GM18868 (cell line): ENCODE measurements at regions not wholly inside any gene's neighbourhood (a gene's known extent, or its start where the extent isn't known, plus 50 kb on each side); places are given as distances from the start of the nearest gene placed in this dataset.
"Not testable (repeated sequence)": the region's sequence is repeated elsewhere in the genome, so short reads cannot be mapped to it uniquely, and the experiment has no call there.

Source experiments
- ATAC-seq: cut with Tn5 transposase; IDR thresholded peaks from one replicate; pipeline ENCODE4 v1.9.1; 2021; ENCODE audit warnings: mild to moderate bottlenecking, moderate library complexity; ENCODE audit not compliant: unreplicated experiment

DNA sequence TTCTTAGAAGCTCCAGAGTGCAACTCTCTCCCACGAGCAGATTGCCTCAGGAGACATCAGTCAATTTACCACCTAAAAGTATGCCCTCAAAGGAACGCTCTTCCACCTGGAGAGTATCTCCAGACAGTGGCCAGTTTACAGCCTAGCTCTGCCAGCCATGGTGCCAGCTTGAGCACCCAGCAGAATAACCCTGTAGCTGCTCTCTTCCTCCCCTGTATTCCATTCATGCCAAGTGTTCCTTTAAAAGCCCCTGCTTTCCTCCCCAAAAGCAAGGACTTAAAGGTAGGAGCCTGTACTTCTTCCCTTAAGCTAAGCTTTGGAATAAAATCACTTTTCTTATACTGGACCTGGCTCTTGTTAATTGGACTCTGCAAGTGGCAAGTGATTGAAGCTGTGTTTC is 245.4 kb upstream of the TMEM132C start:
- ATAC-seq, result no peak

DNA sequence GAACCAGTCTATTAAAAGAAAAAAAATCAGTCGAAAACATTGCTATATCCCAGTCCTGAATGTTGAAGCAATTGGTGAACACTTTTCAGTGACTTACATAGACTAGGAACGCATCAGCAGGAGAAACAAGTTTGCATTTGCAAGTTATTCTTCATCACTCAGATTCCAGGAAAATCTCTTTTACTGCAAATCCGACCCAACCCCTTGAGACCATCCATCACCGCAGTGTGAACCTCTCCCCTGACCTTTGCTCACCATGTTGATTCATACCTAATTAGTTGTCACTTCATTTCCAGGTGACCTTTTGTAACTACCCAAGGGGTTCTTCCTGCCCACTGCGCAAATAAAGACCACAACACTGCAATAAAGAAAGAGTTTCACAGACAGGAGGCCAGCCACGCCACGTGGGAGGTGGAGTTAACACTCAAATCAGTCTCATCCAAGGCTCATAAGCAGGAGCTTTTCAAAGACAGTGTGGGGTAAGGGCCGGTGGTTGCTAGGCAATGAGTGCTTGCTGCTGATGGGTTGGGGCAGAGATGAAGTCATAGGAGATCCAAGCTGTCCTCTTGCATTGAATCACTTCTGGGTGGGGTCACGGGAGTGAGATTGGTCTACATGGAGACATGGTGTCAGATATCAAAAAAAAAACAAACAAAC is 241.3 kb upstream of the TMEM132C start:
- ATAC-seq, result no peak

DNA sequence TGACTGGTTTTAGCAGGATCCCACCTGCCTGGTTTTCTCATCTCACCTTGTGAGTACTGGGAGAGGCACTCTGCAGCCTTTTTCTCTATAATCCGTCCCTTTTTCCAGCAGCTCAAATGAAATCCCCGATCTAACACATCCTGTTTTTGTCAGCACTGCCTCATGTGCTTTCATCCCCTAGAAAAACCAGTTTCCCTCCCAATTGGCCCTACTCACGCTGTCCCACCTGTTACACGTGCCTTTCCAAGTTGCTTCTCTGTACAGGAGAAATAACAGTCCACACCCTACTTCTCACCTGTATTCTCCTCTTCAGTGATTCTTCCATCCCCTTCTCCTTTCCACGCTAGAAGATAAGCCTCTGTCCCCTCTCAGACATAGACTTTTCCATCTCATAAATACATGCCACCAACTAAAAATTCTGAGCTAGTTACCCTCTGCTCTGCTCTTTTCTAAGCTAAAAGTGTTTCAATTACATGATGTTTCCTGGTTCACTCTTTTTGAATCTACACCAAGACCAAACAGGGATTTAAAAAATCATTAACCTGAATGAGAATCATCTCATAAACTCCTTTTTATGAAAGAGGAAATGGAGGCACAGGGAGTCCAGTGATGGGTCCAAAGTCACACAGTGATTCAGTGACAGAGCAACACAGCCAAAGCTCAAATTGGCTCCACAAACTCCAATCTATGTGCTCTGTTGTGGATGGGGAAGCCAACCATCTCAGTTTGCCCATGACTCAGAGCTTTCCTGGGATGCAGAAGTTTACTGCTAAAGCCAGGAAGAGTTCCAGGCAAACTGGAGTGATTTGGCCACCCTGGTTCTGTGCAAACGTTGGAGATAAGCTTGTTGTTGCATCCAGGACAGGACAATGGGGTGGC is 240.0 kb upstream of the TMEM132C start:
- ATAC-seq, result no peak

GRCh38 chr12:128033473-128033872 is 233.5 kb upstream of the TMEM132C start:
- ATAC-seq, result no peak

DNA sequence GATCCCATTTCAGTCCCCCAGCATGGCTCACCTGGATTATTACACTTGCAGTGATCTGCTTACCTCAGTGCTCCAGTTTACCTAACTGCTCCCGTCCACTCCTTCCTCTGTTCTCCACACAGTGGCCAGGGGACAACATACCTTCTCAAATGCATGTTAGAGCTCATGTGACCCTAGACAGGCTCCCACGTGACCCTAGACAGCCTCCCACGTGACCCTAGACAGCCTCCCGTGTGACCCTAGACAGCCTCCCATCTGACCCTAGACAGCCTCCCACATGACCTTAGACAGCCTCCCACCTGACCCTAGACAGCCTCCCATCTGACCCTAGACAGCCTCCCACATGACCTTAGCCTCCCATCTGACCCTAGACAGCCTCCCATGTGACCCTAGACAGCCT is 226.0 kb upstream of the TMEM132C start:
- ATAC-seq, result no peak

DNA sequence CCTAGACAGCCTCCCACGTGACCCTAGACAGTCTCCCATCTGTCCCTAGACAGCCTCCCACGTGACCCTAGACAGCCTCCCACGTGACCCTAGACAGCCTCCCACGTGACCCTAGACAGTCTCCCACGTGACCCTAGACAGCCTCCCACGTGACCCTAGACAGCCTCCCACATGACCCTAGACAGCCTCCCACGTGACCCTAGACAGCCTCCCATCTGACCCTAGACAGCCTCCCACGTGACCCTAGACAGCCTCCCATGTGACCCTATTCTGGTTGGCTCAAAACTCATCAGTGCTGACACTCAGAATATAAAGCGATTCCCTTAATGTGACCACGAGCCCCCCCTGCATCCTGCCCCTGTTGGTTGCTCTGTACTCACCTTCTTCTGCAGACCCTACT is 224.7 kb upstream of the TMEM132C start:
- ATAC-seq, result not testable (repeated sequence)

DNA sequence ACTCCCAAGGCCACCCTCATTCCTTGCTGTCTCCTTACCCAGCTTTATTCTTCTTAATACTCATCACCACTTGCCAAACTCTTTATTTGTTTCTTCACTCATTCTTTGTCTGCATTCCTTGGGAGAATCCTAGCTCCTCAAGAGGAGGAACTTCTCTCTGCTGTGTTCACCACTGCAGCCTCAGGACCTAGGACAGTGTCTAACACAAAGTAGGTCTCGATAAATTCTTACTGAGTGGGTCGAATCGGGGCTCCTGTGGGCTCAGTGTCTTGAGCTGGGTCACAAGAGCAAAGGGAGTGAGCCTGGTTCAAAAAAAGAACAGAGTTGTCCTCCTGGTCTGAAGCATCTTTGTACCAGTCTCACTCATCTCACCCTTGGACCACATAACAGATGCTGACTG is 224.1 kb upstream of the TMEM132C start:
- no peak for ATAC-seq

GRCh38 chr12:128043317-128043716 is 223.7 kb upstream of the TMEM132C start:
- ATAC-seq, result no peak

GRCh38 chr12:128047266-128048060 is 219.5 kb upstream of the TMEM132C start:
- no peak for ATAC-seq

DNA sequence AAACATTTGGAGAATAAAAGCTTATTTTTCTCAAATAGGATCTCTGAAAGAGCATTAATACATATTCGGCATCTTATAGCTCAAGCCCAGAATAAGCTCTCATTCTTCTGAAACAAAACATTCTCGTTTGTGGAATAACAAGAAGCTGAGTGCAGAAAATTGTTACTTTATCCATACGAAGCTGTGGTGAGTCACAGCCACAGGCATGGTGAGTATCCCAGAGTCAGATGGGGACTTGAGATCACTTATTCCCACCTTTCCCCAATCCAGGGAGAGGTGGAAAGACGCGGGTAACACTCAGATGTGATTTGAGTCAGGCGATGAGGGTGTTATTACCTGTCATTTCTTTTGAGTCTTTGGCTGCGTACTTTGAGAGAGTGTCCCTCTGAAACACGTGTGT is 214.6 kb upstream of the TMEM132C start:
- ATAC-seq, result no peak

DNA sequence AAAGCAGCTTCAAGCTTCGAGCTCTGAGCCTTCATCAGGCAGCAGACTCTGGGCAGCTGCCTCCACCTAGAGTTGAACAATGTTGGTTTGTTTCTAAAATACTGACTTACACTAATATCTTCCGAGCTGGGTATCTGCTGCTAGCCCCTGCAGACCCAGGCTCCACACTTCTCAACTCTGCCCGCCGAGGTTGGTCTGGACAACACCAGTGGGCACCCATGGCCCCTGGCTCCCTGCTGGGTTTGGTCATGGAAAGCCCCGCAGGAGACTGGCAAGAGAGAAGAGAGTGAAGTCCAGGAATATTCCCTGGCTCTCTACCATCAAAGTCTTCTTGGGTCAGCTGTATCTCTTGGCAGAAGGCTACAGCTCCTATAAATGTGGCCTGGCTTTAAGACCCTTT is 214.2 kb upstream of the TMEM132C start:
- ATAC-seq, result no peak

GRCh38 chr12:128055567-128055966 is 211.4 kb upstream of the TMEM132C start:
- ATAC-seq, result no peak

DNA sequence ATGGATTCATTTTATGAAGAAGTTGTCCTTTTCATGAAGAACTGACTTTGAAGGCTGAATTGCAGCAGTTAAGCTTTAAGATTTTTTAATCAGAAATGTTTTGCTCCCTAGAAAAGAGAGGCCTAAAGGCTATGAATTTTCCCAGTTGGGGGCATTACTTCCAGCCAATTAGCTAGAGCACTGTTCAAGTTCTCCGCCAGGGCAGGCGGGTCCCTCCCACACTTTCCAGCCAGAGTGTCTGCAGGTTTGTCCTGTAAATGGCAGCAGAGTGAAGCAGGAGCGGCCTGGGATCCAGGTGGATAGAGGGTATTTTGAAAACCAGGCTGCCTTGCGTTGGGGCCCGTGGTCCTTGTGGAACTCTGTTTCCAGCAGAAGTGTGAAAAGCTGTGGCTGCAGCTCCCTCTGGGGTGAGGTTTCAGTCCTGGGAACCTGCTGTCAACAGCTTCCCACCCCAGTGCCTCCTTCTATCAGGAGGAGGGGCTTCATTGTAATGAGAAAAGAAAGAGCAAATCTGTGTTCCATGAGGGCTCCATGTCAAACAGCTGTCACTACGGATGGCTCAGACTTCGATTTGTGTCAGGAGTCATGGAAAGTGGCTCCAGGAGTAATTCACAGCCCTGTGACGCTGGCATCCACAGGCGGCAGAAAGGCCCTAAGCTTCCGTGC is 210.7 kb upstream of the TMEM132C start:
- ATAC-seq, result no peak

DNA sequence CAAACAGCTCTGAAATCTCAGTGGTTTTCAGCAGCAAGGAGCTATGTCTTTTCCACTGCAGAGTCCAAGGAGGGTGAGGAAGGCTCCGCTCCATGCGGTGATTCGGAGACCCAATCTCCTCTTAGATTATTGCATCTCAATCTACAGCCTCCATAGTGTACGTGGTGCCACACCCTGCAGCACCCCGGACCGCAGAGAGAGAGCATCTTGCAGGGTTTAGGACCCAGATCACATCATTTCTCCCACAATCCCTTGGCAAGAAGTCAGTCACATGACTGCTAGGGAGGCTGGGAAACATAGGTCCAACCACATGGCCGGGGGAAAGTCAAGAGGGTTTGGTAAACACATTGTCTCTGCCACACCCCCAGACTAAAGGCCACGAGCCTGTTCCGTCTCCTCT is 209.4 kb upstream of the TMEM132C start:
- ATAC-seq, result no peak

DNA sequence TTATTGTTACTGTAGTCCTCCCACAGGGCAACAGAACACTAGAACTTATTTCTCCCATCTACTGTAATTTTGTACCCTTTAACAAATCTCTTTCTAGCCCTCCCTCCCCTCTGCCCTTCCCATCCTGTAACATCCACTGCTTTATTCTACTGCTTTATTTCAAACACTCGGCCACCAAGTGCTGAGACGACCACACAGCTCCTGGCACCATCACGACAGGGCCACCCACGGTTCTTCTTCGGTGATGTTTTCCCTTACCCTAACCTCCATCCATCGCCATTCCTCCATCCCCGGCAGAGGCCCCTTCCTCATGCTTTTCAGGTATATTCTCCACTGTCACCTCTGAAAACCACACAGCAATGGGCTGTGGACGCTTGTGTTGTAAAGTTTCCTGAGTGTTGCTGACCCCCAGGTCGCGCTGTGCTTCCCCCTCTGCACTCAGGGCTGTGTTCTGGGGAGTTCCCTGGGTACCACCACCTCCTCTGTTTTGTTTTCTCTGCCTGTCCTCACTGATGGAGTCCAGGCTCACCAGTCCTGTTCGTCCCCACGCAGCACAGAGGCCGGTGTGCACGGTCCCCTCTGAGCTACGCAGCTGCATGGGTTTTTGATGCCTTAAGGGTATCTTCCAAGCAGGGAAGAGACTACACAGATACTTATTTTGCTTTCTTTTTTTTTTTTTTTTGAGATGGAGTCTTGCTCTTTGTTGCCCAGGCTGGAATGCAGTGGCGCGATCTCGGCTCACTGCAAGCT is 207.2 kb upstream of the TMEM132C start:
- no peak for ATAC-seq

DNA sequence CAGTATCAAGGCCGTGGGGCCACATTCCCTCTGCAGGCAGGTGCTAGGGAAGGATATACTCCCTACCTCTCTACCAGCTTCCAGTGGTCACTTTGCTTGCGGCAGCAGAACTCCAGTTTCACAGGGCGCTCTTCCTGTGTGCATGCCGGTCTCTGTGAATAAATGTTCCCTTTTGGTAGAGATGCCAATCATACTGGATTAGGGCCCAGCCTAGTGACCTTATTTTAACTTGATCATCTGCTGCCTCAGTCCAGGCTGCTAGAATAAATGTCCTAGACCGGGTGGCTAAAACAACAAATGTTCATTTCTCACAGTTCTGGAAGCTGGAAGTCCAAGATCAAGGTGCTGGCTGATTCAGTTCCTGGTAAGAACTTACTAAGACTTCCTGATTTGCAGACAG is 198.8 kb upstream of the TMEM132C start:
- no peak for ATAC-seq

DNA sequence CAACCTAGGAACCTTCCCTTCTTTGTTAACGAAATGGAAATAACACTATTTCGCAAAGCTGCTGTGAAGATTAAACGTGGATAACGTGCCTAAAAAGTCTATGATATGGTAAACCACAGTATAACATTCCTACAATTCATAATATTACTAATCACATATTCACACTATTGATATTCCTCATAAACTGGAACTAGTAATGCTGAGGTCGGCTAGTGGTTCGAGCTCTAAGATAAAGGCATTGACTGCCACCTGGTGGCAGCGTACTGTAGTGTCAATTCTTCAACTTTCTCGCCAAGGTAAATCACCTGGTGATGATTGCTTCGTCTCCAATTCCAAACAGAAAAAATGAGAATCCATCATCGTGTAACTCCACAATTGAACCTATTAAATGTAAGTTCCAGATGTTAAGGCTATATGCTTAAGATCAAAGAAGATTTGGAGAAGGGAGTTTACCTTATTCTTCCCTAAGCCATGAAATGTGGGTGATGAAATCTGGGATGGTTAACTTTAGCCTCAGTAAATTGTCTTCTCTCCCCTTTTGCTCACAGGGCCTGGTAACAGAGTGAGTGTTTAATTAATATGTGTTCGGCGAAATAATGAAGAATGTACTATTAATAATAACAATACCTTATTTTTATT is 197.5 kb upstream of the TMEM132C start:
- ATAC-seq, result peak; percentile 92

DNA sequence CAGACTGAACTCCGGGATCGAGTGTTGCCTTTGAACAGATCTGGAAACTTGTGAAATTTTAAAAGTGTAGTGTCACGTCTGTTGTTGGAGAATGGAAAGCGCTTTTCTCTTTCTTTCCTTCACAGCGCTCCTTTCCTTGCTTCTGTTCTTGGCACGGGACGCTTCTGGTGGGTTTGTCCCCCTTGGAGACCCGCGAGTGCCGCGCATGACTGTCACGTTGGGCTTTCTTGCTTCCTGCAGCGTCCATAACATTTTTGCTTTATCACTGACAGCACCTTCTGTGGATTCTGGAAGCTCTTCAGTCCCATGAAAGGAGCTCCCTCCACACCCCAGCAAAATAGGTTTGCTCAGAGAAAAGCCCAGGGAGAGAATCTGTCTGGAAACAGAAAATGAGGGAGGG is 193.0 kb upstream of the TMEM132C start:
- no peak for ATAC-seq

- ATAC-seq, result no peak
Measured at GRCh38 chr12:128075332-128075731, 191.6 kb upstream of the TMEM132C start.

- no peak for ATAC-seq
Measured at GRCh38 chr12:128076188-128076587, 190.8 kb upstream of the TMEM132C start.
